Hepatocyte (in vitro differentiated cells): ENCODE measurements at regions not wholly inside any gene's neighbourhood (a gene's known extent, or its start where the extent isn't known, plus 50 kb on each side); places are given as distances from the start of the nearest gene placed in this dataset.

Experiments used
- DNase-seq: peaks from one replicate; pipeline ENCODE4 v3.0.0-alpha.2; 2016; ENCODE audit warnings: low spot score
- H2AFZ ChIP-seq: fragments of 200-600 bp; sonication (generic); 2 replicates; pipeline ENCODE4 v1.6.0; 2016; ENCODE audit warnings: antibody characterized with exemption, mild to moderate bottlenecking
- H3K27ac ChIP-seq: fragments of 200-600 bp; sonication (generic); 2 replicates; pipeline ENCODE4 v1.5.1; 2016; ENCODE audit warnings: mild to moderate bottlenecking
- H3K27me3 ChIP-seq: fragments of 200-600 bp; sonication (generic); 2 replicates; pipeline ENCODE4 v1.6.1; 2016
- H3K36me3 ChIP-seq: fragments of 200-600 bp; sonication (generic); replicated peaks from 2 replicates; pipeline ENCODE4 v1.5.1; 2016; ENCODE audit warnings: low read depth; ENCODE audit not compliant: insufficient read depth
- H3K4me1 ChIP-seq: fragments of 200-600 bp; sonication (generic); 2 replicates; pipeline ENCODE4 v1.5.1; 2016; ENCODE audit warnings: mild to moderate bottlenecking, moderate library complexity; ENCODE audit not compliant: insufficient read depth
- H3K4me2 ChIP-seq: fragments of 200-600 bp; sonication (generic); 2 replicates; pipeline ENCODE4 v1.6.0; 2016
- H3K4me3 ChIP-seq: fragments of 200-600 bp; sonication (generic); 2 replicates; pipeline ENCODE4 v1.5.1; 2016; ENCODE audit warnings: mild to moderate bottlenecking
- H3K79me2 ChIP-seq: fragments of 200-600 bp; sonication (generic); 2 replicates; pipeline ENCODE4 v1.6.0; 2017; ENCODE audit warnings: mild to moderate bottlenecking
- H3K9me2 ChIP-seq: fragments of 200-600 bp; sonication (generic); replicated peaks from 2 replicates; pipeline ENCODE4 v1.6.0; 2017; ENCODE audit warnings: mild to moderate bottlenecking; ENCODE audit not compliant: insufficient read depth
- H3K9me3 ChIP-seq: fragments of 200-600 bp; sonication (generic); 2 replicates; pipeline ENCODE4 v1.5.1; 2016; ENCODE audit warnings: low read depth, mild to moderate bottlenecking
- H4K20me1 ChIP-seq: fragments of 200-600 bp; sonication (generic); 2 replicates; pipeline ENCODE4 v1.6.0; 2016; ENCODE audit warnings: mild to moderate bottlenecking; ENCODE audit not compliant: insufficient read depth, poor library complexity, severe bottlenecking
- EZH2 ChIP-seq: fragments of 200-600 bp; sonication (generic); IDR thresholded peaks from 2 replicates; pipeline ENCODE4 v1.6.1; 2016; ENCODE audit warnings: antibody characterized with exemption, mild to moderate bottlenecking, borderline replicate concordance
- EZH2phosphoT487 ChIP-seq: fragments of 200-600 bp; sonication (generic); IDR thresholded peaks from one replicate; pipeline ENCODE4 v1.6.1; 2018; ENCODE audit warnings: antibody characterized with exemption, mild to moderate bottlenecking, low read depth, moderate library complexity; ENCODE audit not compliant: unreplicated experiment, severe bottlenecking
- WGBS: methylation state at CpG from one replicate; pipeline ENCODE4 v1.1.6; 2016; ENCODE audit warnings: low lambda C conversion rate; ENCODE audit errors: missing lambda C conversion rate; 5-methylcytosine and 5-hydroxymethylcytosine counted together
- TF ChIP-seq, protein P1 (sequence below): fragments of 200-600 bp; sonication (generic); IDR thresholded peaks from 2 replicates; pipeline ENCODE4 v1.5.1; 2016; ENCODE audit warnings: antibody characterized with exemption, mild to moderate bottlenecking; ENCODE audit not compliant: poor library complexity

GRCh38 chr5:77877516-77878355, 101.6 kb upstream of the TBCA start:
- H3K4me2 ChIP-seq: no peak overlapping the region
- WGBS: 92% methylated on average over 11 of the region's 11 CpGs
- H3K4me1 ChIP-seq: no peaks in the 10 kb centered on the region
- no peaks in the 10 kb centered on the region for H3K9me3 ChIP-seq
- H3K4me3 ChIP-seq: no peak overlapping the region
- H3K9me2 ChIP-seq: no peaks in the 10 kb centered on the region
- H3K36me3 ChIP-seq: no peaks in the 10 kb centered on the region
- H3K79me2 ChIP-seq: no peaks in the 10 kb centered on the region
- H3K27ac ChIP-seq: no peak overlapping the region
- no peaks in the 10 kb centered on the region for H3K27me3 ChIP-seq
- TF ChIP-seq EZH2phosphoT487 (no peak), EZH2 (no peak)
- TF ChIP-seq, protein P1, sequence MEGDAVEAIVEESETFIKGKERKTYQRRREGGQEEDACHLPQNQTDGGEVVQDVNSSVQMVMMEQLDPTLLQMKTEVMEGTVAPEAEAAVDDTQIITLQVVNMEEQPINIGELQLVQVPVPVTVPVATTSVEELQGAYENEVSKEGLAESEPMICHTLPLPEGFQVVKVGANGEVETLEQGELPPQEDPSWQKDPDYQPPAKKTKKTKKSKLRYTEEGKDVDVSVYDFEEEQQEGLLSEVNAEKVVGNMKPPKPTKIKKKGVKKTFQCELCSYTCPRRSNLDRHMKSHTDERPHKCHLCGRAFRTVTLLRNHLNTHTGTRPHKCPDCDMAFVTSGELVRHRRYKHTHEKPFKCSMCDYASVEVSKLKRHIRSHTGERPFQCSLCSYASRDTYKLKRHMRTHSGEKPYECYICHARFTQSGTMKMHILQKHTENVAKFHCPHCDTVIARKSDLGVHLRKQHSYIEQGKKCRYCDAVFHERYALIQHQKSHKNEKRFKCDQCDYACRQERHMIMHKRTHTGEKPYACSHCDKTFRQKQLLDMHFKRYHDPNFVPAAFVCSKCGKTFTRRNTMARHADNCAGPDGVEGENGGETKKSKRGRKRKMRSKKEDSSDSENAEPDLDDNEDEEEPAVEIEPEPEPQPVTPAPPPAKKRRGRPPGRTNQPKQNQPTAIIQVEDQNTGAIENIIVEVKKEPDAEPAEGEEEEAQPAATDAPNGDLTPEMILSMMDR: no peak
- H4K20me1 ChIP-seq: no peaks in the 10 kb centered on the region
- H2AFZ ChIP-seq: no peak overlapping the region
- no peak for DNase-seq

GRCh38 chr5:77876862-77877502, 100.8 kb upstream of the TBCA start:
- H3K4me2 ChIP-seq: no peak overlapping the region
- H3K36me3 ChIP-seq: no peaks in the 10 kb centered on the region
- no peaks in the 10 kb centered on the region for H4K20me1 ChIP-seq
- no peak overlapping the region for H3K4me3 ChIP-seq
- no peaks in the 10 kb centered on the region for H3K79me2 ChIP-seq
- no peak for DNase-seq
- H3K4me1 ChIP-seq: no peaks in the 10 kb centered on the region
- 86% methylated on average over 8 of the region's 8 CpGs for WGBS
- H3K9me2 ChIP-seq: no peaks in the 10 kb centered on the region
- H3K9me3 ChIP-seq: no peaks in the 10 kb centered on the region
- no peak overlapping the region for H3K27ac ChIP-seq
- H3K27me3 ChIP-seq: no peaks in the 10 kb centered on the region
- TF ChIP-seq EZH2: no peak
- TF ChIP-seq, protein P1: no peak
- TF ChIP-seq EZH2phosphoT487: no peak
- no peak overlapping the region for H2AFZ ChIP-seq

- H3K4me3 ChIP-seq: no peak overlapping the region
- no peak for DNase-seq
- H3K9me3 ChIP-seq: no peaks in the 10 kb centered on the region
- H3K4me1 ChIP-seq: no peaks in the 10 kb centered on the region
- H3K27me3 ChIP-seq: no peaks in the 10 kb centered on the region
- H2AFZ ChIP-seq: no peak overlapping the region
- H4K20me1 ChIP-seq: no peaks in the 10 kb centered on the region
- no peak overlapping the region for H3K4me2 ChIP-seq
- TF ChIP-seq, protein P1: no peak
- TF ChIP-seq EZH2 (no peak), EZH2phosphoT487 (no peak)
- H3K27ac ChIP-seq: no peak overlapping the region
- WGBS: 76% methylated on average over 1 of the region's 1 CpG
- no peaks in the 10 kb centered on the region for H3K9me2 ChIP-seq
- H3K79me2 ChIP-seq: no peaks in the 10 kb centered on the region
- no peaks in the 10 kb centered on the region for H3K36me3 ChIP-seq
Measured at GRCh38 chr5:77876316-77876715, 100.2 kb upstream of the TBCA start.
